ENCODE measurements at regions not wholly inside any gene's neighbourhood (a gene's known extent, or its start where the extent isn't known, plus 50 kb on each side); places are given as distances from the start of the nearest gene placed in this dataset.

DNA sequence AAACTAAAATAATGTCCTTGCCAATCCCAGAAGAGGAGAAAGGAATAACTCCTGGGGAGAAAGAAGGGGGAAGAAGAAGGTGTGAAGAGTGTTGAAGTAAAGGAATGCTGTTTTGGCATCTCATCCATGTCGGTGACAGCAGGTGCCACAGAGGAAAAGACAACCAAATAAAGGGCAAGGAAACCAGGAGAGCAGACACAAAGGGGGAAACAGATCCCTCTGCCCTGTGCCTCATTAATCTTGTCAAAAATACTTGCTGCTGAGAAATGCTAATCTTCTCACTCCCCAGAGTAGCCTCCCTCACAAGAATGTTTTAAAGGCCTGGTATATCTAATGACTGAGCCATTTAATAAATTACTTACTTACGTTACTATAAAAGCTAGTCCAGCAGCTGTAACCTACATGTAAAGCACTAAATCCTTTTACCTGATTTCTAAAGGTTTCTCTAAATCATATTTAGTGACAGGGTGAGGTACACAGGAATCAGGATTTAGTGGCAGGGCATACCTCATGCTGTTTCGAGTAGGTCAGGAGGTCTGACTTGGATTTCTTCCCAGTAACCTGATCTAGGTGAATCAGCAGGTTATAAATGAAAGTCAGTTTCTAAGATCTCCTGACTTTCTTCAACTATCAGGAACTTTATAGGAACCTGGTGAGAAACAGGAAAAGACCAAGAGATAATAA, 377.1 kb downstream of the CENPW start:
- TF ChIP-seq, protein P1, sequence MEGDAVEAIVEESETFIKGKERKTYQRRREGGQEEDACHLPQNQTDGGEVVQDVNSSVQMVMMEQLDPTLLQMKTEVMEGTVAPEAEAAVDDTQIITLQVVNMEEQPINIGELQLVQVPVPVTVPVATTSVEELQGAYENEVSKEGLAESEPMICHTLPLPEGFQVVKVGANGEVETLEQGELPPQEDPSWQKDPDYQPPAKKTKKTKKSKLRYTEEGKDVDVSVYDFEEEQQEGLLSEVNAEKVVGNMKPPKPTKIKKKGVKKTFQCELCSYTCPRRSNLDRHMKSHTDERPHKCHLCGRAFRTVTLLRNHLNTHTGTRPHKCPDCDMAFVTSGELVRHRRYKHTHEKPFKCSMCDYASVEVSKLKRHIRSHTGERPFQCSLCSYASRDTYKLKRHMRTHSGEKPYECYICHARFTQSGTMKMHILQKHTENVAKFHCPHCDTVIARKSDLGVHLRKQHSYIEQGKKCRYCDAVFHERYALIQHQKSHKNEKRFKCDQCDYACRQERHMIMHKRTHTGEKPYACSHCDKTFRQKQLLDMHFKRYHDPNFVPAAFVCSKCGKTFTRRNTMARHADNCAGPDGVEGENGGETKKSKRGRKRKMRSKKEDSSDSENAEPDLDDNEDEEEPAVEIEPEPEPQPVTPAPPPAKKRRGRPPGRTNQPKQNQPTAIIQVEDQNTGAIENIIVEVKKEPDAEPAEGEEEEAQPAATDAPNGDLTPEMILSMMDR (conservative IDR thresholded peaks at IDR 0.05; ENCODE audit: low read depth, low read length) = no peak
- TF ChIP-seq EZH2phosphoT487 (IDR thresholded peaks at IDR 0.05; ENCODE audit: borderline replicate concordance, low read length) = no peak
